GM12878 (cell line): ENCODE measurements at regions not wholly inside any gene's neighbourhood (a gene's known extent, or its start where the extent isn't known, plus 50 kb on each side); places are given as distances from the start of the nearest gene placed in this dataset.
"Not testable (repeated sequence)": the region's sequence is repeated elsewhere in the genome, so short reads cannot be mapped to it uniquely, and the experiment has no call there.

ENCODE experiments used
- ATAC-seq: fragments of 200-7000 bp; cut with Tn5 transposase; 3 replicates; pipeline ENCODE4 v1.9.1; 2020; ENCODE audit warnings: mild to moderate bottlenecking, moderate library complexity
- BruUV-seq: library from RNA; stranded (reverse); fragments of 400-500 nt; replicated peaks from 2 replicates; lab custom pipeline; 2021; lab: Mats Ljungman, UMichigan
- CTCF ChIA-PET: fragments of 300-600 bp; sonication (Branson Sonifier 250); formaldehyde crosslinking; extraction: SDS; loops from one replicate; lab custom pipeline; 2021; ENCODE audit warnings: inconsistent platforms; lab: Yijun Ruan, JAX
- POLR2A ChIA-PET: fragments of 350-600 bp; formaldehyde crosslinking; extraction: SDS; loops from one replicate; lab custom pipeline; 2021; ENCODE audit warnings: inconsistent platforms; lab: Charles Lee
- RAD21 ChIA-PET: fragments of 300-600 bp; sonication (Branson Sonifier 250); formaldehyde crosslinking; loops from one replicate; lab custom pipeline; 2023; ENCODE audit warnings: antibody characterized with exemption; ENCODE audit not compliant: unreplicated experiment; lab: Charles Lee
- SMC1A ChIA-PET: fragments of 300-600 bp; sonication (Branson Sonifier 250); formaldehyde crosslinking; loops from one replicate; lab custom pipeline; 2023; ENCODE audit not compliant: unreplicated experiment, uncharacterized antibody; lab: Charles Lee
- DNase-seq: peaks from one replicate; pipeline ENCODE4 v3.0.0-alpha.2; 2011; ENCODE audit warnings: low read depth, low spot score
- FAIRE-seq: peaks from 3 replicates; lab custom pipeline; 2011; peaks lifted over from hg19 to GRCh38; lab: Jason Lieb, UNC
- H2AFZ ChIP-seq: 2 replicates; pipeline ENCODE4 v1.6.0; 2011; ENCODE audit warnings: low read depth, low read length, control low read depth; ENCODE audit not compliant: control insufficient read depth
- H3K27ac ChIP-seq: 2 replicates; pipeline ENCODE4 v1.5.1; 2011; ENCODE audit warnings: control low read depth; ENCODE audit not compliant: control insufficient read depth, insufficient read depth
- H3K27me3 ChIP-seq, 2 experiments: replicated peaks in 1 of 2; 2 replicates each; pipeline versions ENCODE4 v1.6.0 to v1.6.1; 2011; ENCODE audit warnings: low read length in 1 of 2; ENCODE audit not compliant: control insufficient read depth in 2 of 2, insufficient read depth in 2 of 2
- H3K36me3 ChIP-seq, 2 experiments: 2 replicates each; pipeline ENCODE4 v1.5.1; 2011; ENCODE audit warnings: low read length in 1 of 2; ENCODE audit not compliant: control insufficient read depth in 2 of 2, insufficient read depth in 2 of 2
- H3K4me1 ChIP-seq: 2 replicates; pipeline ENCODE4 v1.6.1; 2011; ENCODE audit warnings: mild to moderate bottlenecking, low read length, moderate library complexity, mixed read lengths; ENCODE audit not compliant: control insufficient read depth, insufficient read depth
- H3K4me2 ChIP-seq: 2 replicates; pipeline ENCODE4 v1.6.0; 2011; ENCODE audit warnings: control low read depth; ENCODE audit not compliant: control insufficient read depth, insufficient read depth
- H3K4me3 ChIP-seq: fragments of 200-600 bp; sonication (generic); 2 replicates; pipeline ENCODE4 v1.5.1; 2016
- H3K79me2 ChIP-seq: 2 replicates; pipeline ENCODE4 v1.6.0; 2011; ENCODE audit warnings: low read length; ENCODE audit not compliant: control insufficient read depth, insufficient read depth
- H3K9ac ChIP-seq: 2 replicates; pipeline ENCODE4 v1.8.0; 2011; ENCODE audit warnings: low read length, control low read depth, mixed read lengths; ENCODE audit not compliant: control insufficient read depth, insufficient read depth
- H3K9me3 ChIP-seq: replicated peaks from 3 replicates; pipeline ENCODE4 v1.5.1; 2011; ENCODE audit warnings: mild to moderate bottlenecking, low read length; ENCODE audit not compliant: control insufficient read depth, insufficient read depth
- H4K20me1 ChIP-seq: 2 replicates; pipeline ENCODE4 v1.6.0; 2011; ENCODE audit not compliant: control insufficient read depth, insufficient read depth
- ASH2L ChIP-seq: fragments of 300-600, 200-600 bp; sonication (generic); IDR thresholded peaks from 2 replicates; pipeline ENCODE4 v1.6.1; 2017; ENCODE audit warnings: low read depth, mild to moderate bottlenecking, borderline replicate concordance
- BCL11A ChIP-seq: IDR thresholded peaks from 2 replicates; pipeline ENCODE4 v1.6.1; 2011; ENCODE audit warnings: low read depth, low read length
- CHD1 ChIP-seq: IDR thresholded peaks from 2 replicates; pipeline ENCODE4 v1.6.1; 2012; ENCODE audit warnings: low read depth, low read length, improper control_type of control experiment
- CHD2 ChIP-seq: IDR thresholded peaks from 2 replicates; pipeline ENCODE4 v1.6.1; 2011; ENCODE audit warnings: low read depth, low read length, improper control_type of control experiment, borderline replicate concordance
- MTA3 ChIP-seq: IDR thresholded peaks from 2 replicates; pipeline ENCODE4 v1.6.1; 2012; ENCODE audit warnings: low read length, inconsistent platforms, borderline replicate concordance
- NFYB ChIP-seq: IDR thresholded peaks from 2 replicates; pipeline ENCODE4 v1.6.1; 2011; ENCODE audit warnings: low read depth, mild to moderate bottlenecking, low read length, improper control_type of control experiment, moderate library complexity; ENCODE audit not compliant: insufficient read depth
- NR2F1 ChIP-seq: fragments of 450-650 bp; conservative IDR thresholded peaks from 2 replicates; pipeline ENCODE4 v1.6.1; 2017; ENCODE audit warnings: mild to moderate bottlenecking
- POLR2A ChIP-seq: IDR thresholded peaks from 2 replicates; pipeline ENCODE4 v1.6.1; 2011; ENCODE audit warnings: low read depth, mild to moderate bottlenecking, low read length
- SMAD1 ChIP-seq: fragments of 450-650 bp; IDR thresholded peaks from 2 replicates; pipeline ENCODE4 v1.6.1; 2018; ENCODE audit warnings: mild to moderate bottlenecking, low read depth; ENCODE audit not compliant: partially characterized antibody
- SMAD5 ChIP-seq: IDR thresholded peaks from 2 replicates; pipeline ENCODE4 v1.6.1; 2016; ENCODE audit warnings: antibody characterized with exemption, low read depth
- SMARCA5 ChIP-seq: fragments of 450-650 bp; IDR thresholded peaks from 2 replicates; pipeline ENCODE4 v1.6.1; 2017; ENCODE audit warnings: mild to moderate bottlenecking
- SMC3 ChIP-seq: IDR thresholded peaks from 2 replicates; pipeline ENCODE4 v1.6.1; 2011; ENCODE audit warnings: low read length, improper control_type of control experiment, borderline replicate concordance
- TCF12 ChIP-seq: IDR thresholded peaks from 2 replicates; pipeline ENCODE4 v1.6.1; 2011; ENCODE audit warnings: low read depth, mild to moderate bottlenecking, low read length
- TCF3 ChIP-seq: IDR thresholded peaks from 2 replicates; pipeline ENCODE4 v1.6.1; 2012; ENCODE audit warnings: low read depth, mild to moderate bottlenecking, low read length, borderline replicate concordance; ENCODE audit not compliant: insufficient read depth
- ZZZ3 ChIP-seq: IDR thresholded peaks from 2 replicates; pipeline ENCODE4 v1.6.1; 2011; ENCODE audit warnings: low read depth; ENCODE audit not compliant: control insufficient read depth, insufficient read length
- WGBS: methylation state at CpG from one replicate; pipeline ENCODE4 v1.1.6; 2016; ENCODE audit warnings: low lambda C conversion rate; ENCODE audit not compliant: insufficient replicate concordance, insufficient coverage; ENCODE audit errors: missing lambda C conversion rate; 5-methylcytosine and 5-hydroxymethylcytosine counted together
- in situ Hi-C: fragments of 300-500 bp; cut with MboI; formaldehyde crosslinking; loops from 9 replicates; pipeline ENCODE4 v1.14.3; 2018; ENCODE audit warnings: mixed read lengths
- intact Hi-C: fragments of 100-400 bp; cut with micrococcal nuclease; formaldehyde crosslinking; loops from one replicate; pipeline ENCODE4 v1.14.2; 2022; ENCODE audit not compliant: unreplicated experiment

- CTCF ChIA-PET: interaction anchor here (0.9 to 1.3 kb wide), 3 partner anchors 15 to 148 kb away, joined by 3 read pairs; no protein-coding TSS in a partner anchor
Measured at GRCh38 chr12:119934780-119935179, 54.3 kb upstream of the BICDL1 start.

DNA sequence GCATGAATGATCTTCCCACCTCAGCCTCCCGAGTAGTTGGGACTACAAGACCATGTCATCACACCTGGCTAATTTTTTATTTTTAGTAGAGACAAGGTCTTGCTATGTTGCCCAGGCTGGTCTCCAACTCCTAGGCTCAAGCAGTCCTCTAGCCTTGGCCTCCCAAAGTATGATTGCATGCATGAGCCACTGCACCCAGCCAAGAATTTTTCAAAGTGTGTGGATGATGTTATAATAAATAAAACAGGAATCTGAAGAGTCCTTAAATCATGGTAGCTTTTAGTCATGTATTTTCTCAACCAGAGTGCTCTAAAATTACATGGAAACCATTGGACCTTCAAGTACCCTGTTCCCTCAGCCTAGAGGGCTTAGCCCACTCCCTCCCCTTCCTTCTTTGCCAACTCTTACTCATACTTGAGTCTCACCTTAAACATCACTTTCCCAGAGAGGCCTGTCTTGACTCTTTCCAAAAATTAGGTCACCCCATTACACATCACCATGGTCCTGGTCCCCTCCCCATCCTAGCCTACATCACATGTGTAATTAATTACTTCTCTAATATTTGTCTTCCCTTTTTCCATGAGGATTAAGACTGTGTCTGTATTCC, 52.2 kb upstream of the BICDL1 start:
- no peaks in the 10 kb centered on the region for H3K79me2 ChIP-seq
- WGBS: 47% methylated on average over 1 of the region's 1 CpG
- ATAC-seq: no peak
- ChIA-PET RAD21 (no interaction called here), CTCF (no interaction called here), POLR2A (no interaction called here)
- no peaks in the 10 kb centered on the region for H4K20me1 ChIP-seq
- no peak overlapping the region for H3K4me3 ChIP-seq
- no peaks in the 10 kb centered on the region for H3K36me3 ChIP-seq
- no TSS peak for BruUV-seq
- no peak overlapping the region for H3K9ac ChIP-seq
- intact Hi-C loops: loop anchor here (10.0 kb wide), 1 partner anchor 148 kb away; no protein-coding TSS in a partner anchor
- FAIRE-seq: no peak
- H3K27me3 ChIP-seq: no peaks in the 10 kb centered on the region
- TF ChIP-seq SMARCA5 (no peak), TCF3 (no peak), BCL11A (no peak), NR2F1 (no peak), SMAD5 (no peak), ZZZ3 (no peak), NFYB (no peak), CHD1 (no peak), SMAD1 (no peak), SMC3 (no peak), CHD2 (no peak), POLR2A (no peak), TCF12 (no peak), ASH2L (no peak), MTA3 (no peak)
- TF ChIP-seq, all 136 proteins: peak for 0
- Histone ChIP-seq H3K9me3 (no peaks in the 10 kb centered on the region), H3K4me2 (no peak overlapping the region), H3K27ac (no peak overlapping the region), H2AFZ (no peak overlapping the region), H3K4me1 (no peaks in the 10 kb centered on the region)
- SMC1A ChIA-PET: interaction anchor here (0.6 kb wide), 2 partner anchors 149 to 1506 kb away, joined by 3 read pairs; no protein-coding TSS in a partner anchor
- in situ Hi-C loops: no loop called here
- DNase-seq: no peak

More at GRCh38 chr12:119934780-119935179, 54.3 kb upstream of the BICDL1 start:
- BruUV-seq, H3K36me3 ChIP-seq, H3K4me1 ChIP-seq, RAD21 ChIA-PET, H3K4me2 ChIP-seq, FAIRE-seq, DNase-seq, H3K27ac ChIP-seq, H3K27me3 ChIP-seq, H2AFZ ChIP-seq, H4K20me1 ChIP-seq, POLR2A ChIA-PET, H3K4me3 ChIP-seq, ATAC-seq, in situ Hi-C loops, H3K79me2 ChIP-seq, H3K9me3 ChIP-seq, SMC1A ChIA-PET, H3K9ac ChIP-seq: not testable (repeated sequence)
- WGBS: 35% methylated on average over 10 of the region's 10 CpGs
- intact Hi-C loops: loop anchor here (10.0 kb wide), 1 partner anchor 150 kb away; no protein-coding TSS in a partner anchor
